ENCODE measurements at regions not wholly inside any gene's neighbourhood (a gene's known extent, or its start where the extent isn't known, plus 50 kb on each side); places are given as distances from the start of the nearest gene placed in this dataset.

DNA sequence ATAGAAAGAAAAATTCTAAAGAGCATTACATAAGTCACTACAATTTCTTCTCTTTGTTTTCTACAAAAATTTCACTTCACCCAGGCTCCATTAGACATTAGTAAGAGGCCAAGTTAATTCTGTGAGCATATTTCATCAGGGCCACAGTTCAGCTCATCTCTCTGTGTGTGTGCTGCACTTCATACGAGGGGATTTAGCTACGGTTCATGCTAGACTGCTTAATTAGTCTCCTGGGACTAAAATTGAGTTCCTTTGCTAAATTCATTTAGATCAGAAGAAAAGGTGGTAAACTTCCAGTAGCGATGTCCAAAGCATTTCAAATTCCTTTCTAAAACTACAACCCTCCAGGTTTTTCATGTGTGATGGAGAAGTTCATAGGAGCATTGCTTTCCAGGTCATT lies 83.1 kb upstream of the SETMAR start:
- Mint-ChIP-seq H3K9me3 (peaks cover 0 to 11% (median 9%) of the 10 kb centered on the region in 7 donors), H3K4me1 (peaks cover 26% of the 10 kb centered on the region), H3K36me3 (no peaks in the 10 kb centered on the region), H3K4me3 (no peak overlapping the region), H3K27me3 (ENCODE audit: low read depth in 3 of 3) (peaks cover 0 to 1% (median 0%) of the 10 kb centered on the region in 3 donors), H3K27ac (no peak overlapping the region)
- intact Hi-C loops (cut with micrococcal nuclease), result no loop called here
- Histone ChIP-seq H4K20me1 (ENCODE audit: insufficient read depth, low read length) (no peaks in the 10 kb centered on the region), H3K4me3 (replicated peaks in 1 of 3; ENCODE audit: low read depth in 2 of 3, low read length in 3 of 3) (no peak overlapping the region), H3K27me3 (ENCODE audit: control insufficient read depth in 2 of 2, insufficient read depth in 2 of 2, low read length in 2 of 2) (no peaks in the 10 kb centered on the region), H3K9ac (ENCODE audit: insufficient read depth, low read length, poor library complexity, severe bottlenecking) (no peak overlapping the region), H2AFZ (ENCODE audit: insufficient read depth, low read depth, low read length, poor library complexity, severe bottlenecking) (no peak overlapping the region), H3K27ac (ENCODE audit: low read depth in 1 of 2, low read length in 2 of 2) (no peak overlapping the region), H3K79me2 (ENCODE audit: insufficient read depth, low read length) (no peaks in the 10 kb centered on the region), H3K4me1 (ENCODE audit: control insufficient read depth in 1 of 2, insufficient read depth in 2 of 2, low read length in 2 of 2) (peaks cover 6 to 7% of the 10 kb centered on the region in 2 donors), H3K4me2 (replicated peaks; ENCODE audit: extremely low read depth, low read length, poor library complexity, severe bottlenecking) (no peak overlapping the region), H3K9me3 (replicated peaks in 1 of 2; ENCODE audit: control insufficient read depth in 1 of 2, insufficient read depth in 1 of 2, low read length in 2 of 2) (no peaks in the 10 kb centered on the region), H3K36me3 (replicated peaks in 1 of 2; ENCODE audit: control insufficient read depth in 1 of 2, insufficient read depth in 2 of 2, low read length in 2 of 2) (no peaks in the 10 kb centered on the region)
- DNase-seq, result no peak
- no CpG with 5 or more reads among the region's 3 CpGs for WGBS (ENCODE audit: insufficient coverage)
- TF ChIP-seq, protein P1, sequence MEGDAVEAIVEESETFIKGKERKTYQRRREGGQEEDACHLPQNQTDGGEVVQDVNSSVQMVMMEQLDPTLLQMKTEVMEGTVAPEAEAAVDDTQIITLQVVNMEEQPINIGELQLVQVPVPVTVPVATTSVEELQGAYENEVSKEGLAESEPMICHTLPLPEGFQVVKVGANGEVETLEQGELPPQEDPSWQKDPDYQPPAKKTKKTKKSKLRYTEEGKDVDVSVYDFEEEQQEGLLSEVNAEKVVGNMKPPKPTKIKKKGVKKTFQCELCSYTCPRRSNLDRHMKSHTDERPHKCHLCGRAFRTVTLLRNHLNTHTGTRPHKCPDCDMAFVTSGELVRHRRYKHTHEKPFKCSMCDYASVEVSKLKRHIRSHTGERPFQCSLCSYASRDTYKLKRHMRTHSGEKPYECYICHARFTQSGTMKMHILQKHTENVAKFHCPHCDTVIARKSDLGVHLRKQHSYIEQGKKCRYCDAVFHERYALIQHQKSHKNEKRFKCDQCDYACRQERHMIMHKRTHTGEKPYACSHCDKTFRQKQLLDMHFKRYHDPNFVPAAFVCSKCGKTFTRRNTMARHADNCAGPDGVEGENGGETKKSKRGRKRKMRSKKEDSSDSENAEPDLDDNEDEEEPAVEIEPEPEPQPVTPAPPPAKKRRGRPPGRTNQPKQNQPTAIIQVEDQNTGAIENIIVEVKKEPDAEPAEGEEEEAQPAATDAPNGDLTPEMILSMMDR (IDR thresholded peaks at IDR 0.05), result no peak

DNA sequence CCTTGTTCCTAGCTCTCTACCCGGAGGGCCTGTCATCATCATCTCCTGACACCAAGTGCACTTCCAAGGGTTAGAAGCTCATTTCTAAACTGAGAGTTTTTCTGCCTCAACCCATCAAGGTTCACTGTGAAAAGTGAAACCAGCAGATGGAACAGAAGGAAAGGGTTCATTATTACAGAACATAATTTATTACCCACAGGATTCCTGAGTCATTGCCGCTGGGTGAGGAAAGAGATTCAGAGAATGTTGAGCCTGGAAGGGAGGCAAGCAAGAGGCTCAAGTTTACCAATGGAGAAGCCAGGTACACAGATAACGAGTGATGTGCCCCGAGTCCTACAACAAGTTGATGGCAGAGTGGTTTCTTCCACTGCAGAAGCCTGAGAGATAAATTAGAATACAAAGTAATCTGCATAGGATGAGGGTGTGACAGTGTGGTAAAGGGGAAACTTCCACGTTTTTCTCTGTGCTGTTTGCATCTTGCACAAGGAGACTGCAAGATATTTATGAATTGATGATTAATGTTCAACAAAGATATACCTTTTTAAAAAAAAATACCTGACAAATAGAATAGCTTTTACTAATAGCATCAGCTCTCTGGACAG lies 80.5 kb upstream of the SETMAR start:
- TF ChIP-seq, protein P1 (IDR thresholded peaks at IDR 0.05), result no peak
- Mint-ChIP-seq H3K4me3 (peak overlapping the region; percentile 60 to 87), H3K4me1 (peaks cover 26% of the 10 kb centered on the region), H3K9me3 (no peaks in the 10 kb centered on the region), H3K27ac (peak overlapping the region in 2 of 7 donors; percentile 22 to 42), H3K27me3 (ENCODE audit: low read depth in 3 of 3) (no peaks in the 10 kb centered on the region), H3K36me3 (no peaks in the 10 kb centered on the region)
- Histone ChIP-seq H3K9me3 (replicated peaks in 1 of 2; ENCODE audit: control insufficient read depth in 1 of 2, insufficient read depth in 1 of 2, low read length in 2 of 2) (no peaks in the 10 kb centered on the region), H3K4me2 (replicated peaks; ENCODE audit: extremely low read depth, low read length, poor library complexity, severe bottlenecking) (peak overlapping the region; percentile 15), H3K79me2 (ENCODE audit: insufficient read depth, low read length) (no peaks in the 10 kb centered on the region), H3K4me1 (ENCODE audit: control insufficient read depth in 1 of 2, insufficient read depth in 2 of 2, low read length in 2 of 2) (peaks cover 6 to 7% of the 10 kb centered on the region in 2 donors), H3K36me3 (replicated peaks in 1 of 2; ENCODE audit: control insufficient read depth in 1 of 2, insufficient read depth in 2 of 2, low read length in 2 of 2) (no peaks in the 10 kb centered on the region), H3K27ac (ENCODE audit: low read depth in 1 of 2, low read length in 2 of 2) (no peak overlapping the region), H3K9ac (ENCODE audit: insufficient read depth, low read length, poor library complexity, severe bottlenecking) (no peak overlapping the region), H3K4me3 (replicated peaks in 1 of 3; ENCODE audit: low read depth in 2 of 3, low read length in 3 of 3) (peak overlapping the region in 1 of 3 experiments; percentile 29), H2AFZ (ENCODE audit: insufficient read depth, low read depth, low read length, poor library complexity, severe bottlenecking) (no peak overlapping the region), H3K27me3 (ENCODE audit: control insufficient read depth in 2 of 2, insufficient read depth in 2 of 2, low read length in 2 of 2) (no peaks in the 10 kb centered on the region), H4K20me1 (ENCODE audit: insufficient read depth, low read length) (no peaks in the 10 kb centered on the region)
- 0% methylated on average over 3 of the region's 5 CpGs for WGBS (ENCODE audit: insufficient coverage)
- intact Hi-C loops (cut with micrococcal nuclease), result no loop called here
- no peak for DNase-seq
